T-helper 1 cell treated with Interleukin-12 subunit alpha and Interleukin-12 subunit beta and Interleukin-4 antibody, amounts not matched to agents 30 μg/mL and 1 μg/mL, for 36 hours (primary cell): ENCODE measurements at regions not wholly inside any gene's neighbourhood (a gene's known extent, or its start where the extent isn't known, plus 50 kb on each side); places are given as distances from the start of the nearest gene placed in this dataset.

Source experiments
- H3K27ac Mint-ChIP-seq: one replicate; pipeline ENCODE4 v1.8.0; 2021; ENCODE audit warnings: mild to moderate bottlenecking, mixed read lengths
- H3K27me3 Mint-ChIP-seq: one replicate; pipeline ENCODE4 v1.8.0; 2021; ENCODE audit warnings: low read depth, mixed read lengths
- H3K36me3 Mint-ChIP-seq: one replicate; pipeline ENCODE4 v1.8.0; 2021; ENCODE audit warnings: low read depth, mixed read lengths
- H3K4me1 Mint-ChIP-seq: one replicate; pipeline ENCODE4 v1.8.0; 2021; ENCODE audit warnings: low read depth, mixed read lengths
- H3K4me3 Mint-ChIP-seq: one replicate; pipeline ENCODE4 v1.8.0; 2021; ENCODE audit warnings: mild to moderate bottlenecking, moderate library complexity, mixed read lengths
- H3K9me3 Mint-ChIP-seq: one replicate; pipeline ENCODE4 v1.8.0; 2021; ENCODE audit warnings: mixed read lengths

- no peak overlapping the region for H3K4me3 Mint-ChIP-seq
- no peaks in the 10 kb centered on the region for H3K9me3 Mint-ChIP-seq
- H3K36me3 Mint-ChIP-seq: no peaks in the 10 kb centered on the region
- no peak overlapping the region for H3K27ac Mint-ChIP-seq
- no peaks in the 10 kb centered on the region for H3K4me1 Mint-ChIP-seq
- no peaks in the 10 kb centered on the region for H3K27me3 Mint-ChIP-seq
Measured at GRCh38 chr5:88938488-88938887, 55.5 kb upstream of the MEF2C start.

- H3K4me1 Mint-ChIP-seq: no peaks in the 10 kb centered on the region
Measured at GRCh38 chr5:88937406-88937805, 54.4 kb upstream of the MEF2C start.

GRCh38 chr5:88934439-88934838 is 51.5 kb upstream of the MEF2C start:
- Mint-ChIP-seq H3K4me3 (no peak overlapping the region), H3K27me3 (no peaks in the 10 kb centered on the region), H3K4me1 (no peaks in the 10 kb centered on the region), H3K9me3 (no peaks in the 10 kb centered on the region), H3K36me3 (no peaks in the 10 kb centered on the region), H3K27ac (no peak overlapping the region)

More at GRCh38 chr5:88937406-88937805, 54.4 kb upstream of the MEF2C start:
- H3K27ac Mint-ChIP-seq: no peak overlapping the region
- no peaks in the 10 kb centered on the region for H3K9me3 Mint-ChIP-seq
- H3K36me3 Mint-ChIP-seq: no peaks in the 10 kb centered on the region
- no peaks in the 10 kb centered on the region for H3K27me3 Mint-ChIP-seq
- no peak overlapping the region for H3K4me3 Mint-ChIP-seq
